Upper lobe of left lung (tissue), 6 donors: ENCODE measurements at regions not wholly inside any gene's neighbourhood (a gene's known extent, or its start where the extent isn't known, plus 50 kb on each side); places are given as distances from the start of the nearest gene placed in this dataset.
"Not testable (repeated sequence)": the region's sequence is repeated elsewhere in the genome, so short reads cannot be mapped to it uniquely, and the experiment has no call there.

Experiments used
- ATAC-seq, 2 donors: fragments of 200-7000 bp; cut with Tn5 transposase; one replicate each; pipeline ENCODE4 v1.9.1; 2022; ENCODE audit warnings: mild to moderate bottlenecking in 2 of 2, moderate library complexity in 2 of 2; ENCODE audit not compliant: low FRiP score in 2 of 2
- DNase-seq, 2 donors: peaks; one replicate each; pipeline ENCODE4 v3.0.0-alpha.2; 2019 to 2020
- H3K27ac ChIP-seq, 4 donors: fragments of 200-600 bp; sonication (generic); one replicate each; pipeline ENCODE4 v1.5.1; 2016 to 2019
- H3K27me3 ChIP-seq, 4 donors: fragments of 200-600 bp; sonication (generic); one replicate each; pipeline ENCODE4 v1.5.1; 2017 to 2019
- H3K36me3 ChIP-seq, 4 donors: fragments of 200-600 bp; sonication (generic); one replicate each; pipeline ENCODE4 v1.5.1; 2016 to 2019
- H3K4me1 ChIP-seq, 4 donors: fragments of 200-600 bp; sonication (generic); one replicate each; pipeline ENCODE4 v1.5.1; 2018 to 2019
- H3K4me3 ChIP-seq, 4 donors: fragments of 200-600 bp; sonication (generic); one replicate each; pipeline ENCODE4 v1.5.1; 2017 to 2019; ENCODE audit warnings: mild to moderate bottlenecking in 2 of 4, moderate library complexity in 1 of 4
- H3K9me3 ChIP-seq, 4 donors: fragments of 200-600 bp; sonication (generic); one replicate each; pipeline ENCODE4 v1.5.1; 2018 to 2019
- EP300 ChIP-seq, 4 donors: sonication (generic); formaldehyde crosslinking; IDR thresholded peaks; one replicate each; pipeline ENCODE4 v1.5.1; 2017; ENCODE audit warnings: antibody characterized with exemption in 4 of 4, control low read depth in 2 of 4
- POLR2A ChIP-seq, 4 donors: fragments of 450-650 bp; IDR thresholded peaks; one replicate each; pipeline ENCODE4 v1.5.1; 2016 to 2017; ENCODE audit warnings: antibody characterized with exemption in 4 of 4, mild to moderate bottlenecking in 2 of 4
- POLR2AphosphoS5 ChIP-seq, 2 donors: sonication (generic); formaldehyde crosslinking; IDR thresholded peaks; one replicate each; pipeline ENCODE4 v1.5.1; 2017; ENCODE audit warnings: antibody characterized with exemption in 2 of 2
- WGBS, 2 donors: methylation state at CpG; one replicate each; pipeline ENCODE4 v1.1.5; 2017 to 2018; 5-methylcytosine and 5-hydroxymethylcytosine counted together
- TF ChIP-seq, protein P1 (sequence below), 6 experiments: fragments of 450-650 bp in 4 of 6; fragments of 200-600 bp in 2 of 6; sonication (generic) in 2 of 6; IDR thresholded peaks; one replicate each; pipeline ENCODE4 v1.5.1; 2016 to 2019; ENCODE audit warnings: antibody characterized with exemption in 6 of 6
- donor health status: DM: no; HTN: no; CAD: no; lungs with moderate emphysema.
- donor health status: DM: no; HTN: yes; CAD: no; lungs with severe emphysema.

DNA sequence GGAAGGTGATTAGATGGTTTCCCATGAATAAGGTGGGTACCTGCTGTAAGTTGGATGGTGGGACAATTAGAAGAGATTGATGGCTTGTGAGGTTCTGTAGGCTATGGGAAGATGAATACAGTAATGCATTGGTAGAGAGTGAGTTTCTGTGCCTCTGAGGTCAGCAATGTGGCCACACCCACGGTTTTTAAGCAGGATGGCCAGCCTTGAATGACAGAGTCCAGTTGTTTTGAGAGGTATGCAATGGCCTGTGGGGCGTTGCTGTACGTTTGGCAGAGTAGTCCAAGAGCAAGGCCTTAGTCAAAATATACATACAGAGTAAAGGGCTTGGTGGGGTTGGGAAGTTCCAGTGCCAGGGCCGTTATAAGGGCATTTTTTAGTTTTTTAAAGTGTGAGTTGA lies 235.6 kb upstream of the C9orf72 start:
- Histone ChIP-seq H3K36me3 (no peaks in the 10 kb centered on the region), H3K27me3 (no peaks in the 10 kb centered on the region), H3K27ac (no peak overlapping the region), H3K4me3 (no peak overlapping the region), H3K9me3 (no peaks in the 10 kb centered on the region), H3K4me1 (no peaks in the 10 kb centered on the region)
- ATAC-seq = no peak
- TF ChIP-seq, protein P1, sequence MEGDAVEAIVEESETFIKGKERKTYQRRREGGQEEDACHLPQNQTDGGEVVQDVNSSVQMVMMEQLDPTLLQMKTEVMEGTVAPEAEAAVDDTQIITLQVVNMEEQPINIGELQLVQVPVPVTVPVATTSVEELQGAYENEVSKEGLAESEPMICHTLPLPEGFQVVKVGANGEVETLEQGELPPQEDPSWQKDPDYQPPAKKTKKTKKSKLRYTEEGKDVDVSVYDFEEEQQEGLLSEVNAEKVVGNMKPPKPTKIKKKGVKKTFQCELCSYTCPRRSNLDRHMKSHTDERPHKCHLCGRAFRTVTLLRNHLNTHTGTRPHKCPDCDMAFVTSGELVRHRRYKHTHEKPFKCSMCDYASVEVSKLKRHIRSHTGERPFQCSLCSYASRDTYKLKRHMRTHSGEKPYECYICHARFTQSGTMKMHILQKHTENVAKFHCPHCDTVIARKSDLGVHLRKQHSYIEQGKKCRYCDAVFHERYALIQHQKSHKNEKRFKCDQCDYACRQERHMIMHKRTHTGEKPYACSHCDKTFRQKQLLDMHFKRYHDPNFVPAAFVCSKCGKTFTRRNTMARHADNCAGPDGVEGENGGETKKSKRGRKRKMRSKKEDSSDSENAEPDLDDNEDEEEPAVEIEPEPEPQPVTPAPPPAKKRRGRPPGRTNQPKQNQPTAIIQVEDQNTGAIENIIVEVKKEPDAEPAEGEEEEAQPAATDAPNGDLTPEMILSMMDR (IDR thresholded peaks at IDR 0.05) = no peak
- no peak for TF ChIP-seq POLR2AphosphoS5 (IDR thresholded peaks at IDR 0.05)
- TF ChIP-seq EP300 (IDR thresholded peaks at IDR 0.05) = no peak
- no peak for TF ChIP-seq POLR2A (IDR thresholded peaks at IDR 0.05)
- WGBS, 2 donors = 79 to 89% methylated on average over 4 of the region's 4 CpGs
- no peak for DNase-seq

- Histone ChIP-seq H3K9me3 (no peaks in the 10 kb centered on the region), H3K4me1 (no peaks in the 10 kb centered on the region), H3K4me3 (no peak overlapping the region), H3K27ac (no peak overlapping the region), H3K36me3 (no peaks in the 10 kb centered on the region), H3K27me3 (no peaks in the 10 kb centered on the region)
- ATAC-seq (no peak), DNase-seq (no peak)
- WGBS, 2 donors = 66 to 71% methylated on average over 3 of the region's 3 CpGs
- no peak for TF ChIP-seq POLR2A (IDR thresholded peaks at IDR 0.05)
- no peak for TF ChIP-seq POLR2AphosphoS5 (IDR thresholded peaks at IDR 0.05)
- TF ChIP-seq EP300 (IDR thresholded peaks at IDR 0.05) = no peak
- TF ChIP-seq, protein P1 (IDR thresholded peaks at IDR 0.05) = no peak
These were observed 244.5 kb upstream of the C9orf72 start for GRCh38 chr9:27817747-27818146.

- no peaks in the 10 kb centered on the region for H3K27me3 ChIP-seq
- H3K36me3 ChIP-seq = no peaks in the 10 kb centered on the region
- DNase-seq (no peak), ATAC-seq (no peak)
- no peak overlapping the region for H3K27ac ChIP-seq
- WGBS, 2 donors = 94 to 95% methylated on average over 7 of the region's 7 CpGs
- no peaks in the 10 kb centered on the region for H3K9me3 ChIP-seq
- H3K4me1 ChIP-seq = no peaks in the 10 kb centered on the region
- H3K4me3 ChIP-seq = no peak overlapping the region
- TF ChIP-seq, protein P1 (IDR thresholded peaks at IDR 0.05) = no peak
- no peak for TF ChIP-seq EP300 (IDR thresholded peaks at IDR 0.05)
- TF ChIP-seq POLR2AphosphoS5 (IDR thresholded peaks at IDR 0.05) = no peak
- no peak for TF ChIP-seq POLR2A (IDR thresholded peaks at IDR 0.05)
These were observed 245.1 kb upstream of the C9orf72 start for GRCh38 chr9:27818348-27818747.

GRCh38 chr9:27828908-27829307 lies 255.6 kb upstream of the C9orf72 start:
- Histone ChIP-seq H3K27ac (no peak overlapping the region), H3K27me3 (no peaks in the 10 kb centered on the region), H3K9me3 (no peaks in the 10 kb centered on the region), H3K36me3 (no peaks in the 10 kb centered on the region), H3K4me3 (no peak overlapping the region), H3K4me1 (no peaks in the 10 kb centered on the region)
- TF ChIP-seq POLR2AphosphoS5 (IDR thresholded peaks at IDR 0.05) = no peak
- TF ChIP-seq POLR2A (IDR thresholded peaks at IDR 0.05) = no peak
- TF ChIP-seq EP300 (IDR thresholded peaks at IDR 0.05) = no peak
- TF ChIP-seq, protein P1 (IDR thresholded peaks at IDR 0.05) = no peak
- ATAC-seq (no peak), DNase-seq (no peak)
- 81 to 85% methylated on average over 4 of the region's 4 CpGs for WGBS, 2 donors

DNA sequence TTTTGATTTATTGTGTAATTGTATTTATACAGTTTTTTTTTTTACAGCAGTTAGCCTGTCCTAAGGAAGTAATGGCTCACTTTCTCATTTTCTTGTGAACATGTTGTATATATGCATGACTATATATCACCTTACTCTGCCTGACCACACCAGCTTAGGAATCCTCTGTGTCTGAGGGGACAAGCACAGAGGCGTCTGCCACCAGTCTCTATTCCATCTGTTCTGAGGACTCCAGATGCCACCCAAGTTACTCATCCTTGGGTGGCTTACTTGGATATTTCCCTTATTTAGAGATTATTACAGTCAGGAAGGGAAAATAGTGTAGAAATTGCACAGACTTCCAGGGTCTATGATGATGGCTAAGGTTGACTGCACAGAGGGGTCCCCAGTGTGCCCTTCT lies 256.3 kb upstream of the C9orf72 start:
- H3K27ac ChIP-seq = no peak overlapping the region
- H3K4me3 ChIP-seq = no peak overlapping the region
- H3K4me1 ChIP-seq = no peaks in the 10 kb centered on the region
- DNase-seq = no peak
- no peaks in the 10 kb centered on the region for H3K27me3 ChIP-seq
- WGBS, 2 donors = 71 to 73% methylated on average over 1 of the region's 1 CpG
- no peak for ATAC-seq
- TF ChIP-seq POLR2A (IDR thresholded peaks at IDR 0.05) (no peak), EP300 (IDR thresholded peaks at IDR 0.05) (no peak), POLR2AphosphoS5 (IDR thresholded peaks at IDR 0.05) (no peak)
- TF ChIP-seq, protein P1 (IDR thresholded peaks at IDR 0.05) = no peak
- H3K36me3 ChIP-seq = no peaks in the 10 kb centered on the region
- no peaks in the 10 kb centered on the region for H3K9me3 ChIP-seq

- not testable (repeated sequence) for H3K27me3 ChIP-seq
- 83% methylated on average over 3 of the region's 3 CpGs for WGBS, 2 donors
These were observed 258.8 kb upstream of the C9orf72 start for GRCh38 chr9:27832108-27832507.

More at GRCh38 chr9:27832108-27832507, 258.8 kb upstream of the C9orf72 start:
- H3K4me3 ChIP-seq, H3K9me3 ChIP-seq, DNase-seq, H3K27ac ChIP-seq, H3K4me1 ChIP-seq, H3K36me3 ChIP-seq, ATAC-seq: not testable (repeated sequence)
